ENCODE measurements at regions not wholly inside any gene's neighbourhood (a gene's known extent, or its start where the extent isn't known, plus 50 kb on each side); places are given as distances from the start of the nearest gene placed in this dataset.

DNA sequence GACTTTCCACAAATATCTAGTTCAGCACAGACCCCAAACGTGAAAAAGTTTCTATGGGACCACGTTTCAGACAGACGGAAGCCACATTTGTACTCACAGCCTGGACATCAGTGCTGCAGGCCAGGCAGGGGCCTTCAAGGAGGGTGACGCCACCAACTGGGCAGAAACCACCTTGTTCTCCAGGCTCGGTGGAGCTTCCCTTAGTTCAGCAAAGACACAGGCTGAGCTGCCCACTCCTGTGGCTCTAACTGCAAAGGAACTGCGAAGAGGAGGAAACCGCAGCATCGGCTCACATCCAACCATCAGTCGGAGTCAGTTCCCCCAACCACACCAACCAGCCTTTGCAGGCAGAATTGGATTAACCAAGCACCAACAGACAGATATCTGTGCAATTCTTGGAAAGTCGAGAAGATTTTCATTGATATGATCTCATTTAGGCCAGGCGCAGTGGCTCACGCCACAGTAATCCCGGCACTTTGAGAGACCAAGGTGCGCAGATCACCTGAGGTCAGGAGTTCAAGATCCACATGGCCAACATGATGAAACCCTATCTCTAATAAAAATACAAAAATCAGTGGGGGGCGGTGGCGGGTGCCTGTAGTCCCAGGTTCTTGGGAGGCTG is 73.3 kb upstream of the CNEP1R1 start:
- in situ Hi-C loops (cut with MboI), result no loop called here
- WGBS, 2 experiments (ENCODE audit: low coverage in 1 of 2, low lambda C conversion rate in 2 of 2, missing lambda C conversion rate in 2 of 2), result 77 to 78% methylated on average over 16 of the region's 16 CpGs
- no peaks in the 10 kb centered on the region for H3F3A ChIP-seq (ENCODE audit: insufficient read depth)

DNA sequence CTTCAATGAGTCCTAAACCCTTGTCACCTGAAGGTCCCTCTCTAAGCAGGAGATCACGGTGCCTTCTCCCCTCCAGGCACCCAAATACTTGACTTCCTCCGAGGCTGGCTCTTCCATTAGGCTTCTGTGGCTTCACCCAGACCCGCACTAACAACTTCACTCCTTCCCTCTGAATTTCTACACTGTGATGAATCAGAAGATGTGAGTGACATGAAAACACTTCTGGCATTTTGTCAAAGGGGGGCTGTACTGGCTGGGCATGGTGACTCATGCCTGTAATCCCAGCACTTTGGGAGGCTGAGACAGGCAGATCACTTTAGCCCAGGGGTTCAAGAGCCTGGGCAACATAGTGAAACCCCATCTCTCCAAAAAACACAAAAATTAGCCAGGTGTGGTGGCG is 72.6 kb upstream of the CNEP1R1 start:
- Histone ChIP-seq H3K27me3 (replicated peaks; ENCODE audit: insufficient read depth) (no peaks in the 10 kb centered on the region), H3K4me3 (no peak overlapping the region), H3F3A (ENCODE audit: insufficient read depth) (no peaks in the 10 kb centered on the region), H3K79me2 (ENCODE audit: insufficient read depth) (no peaks in the 10 kb centered on the region), H3K9me3 (ENCODE audit: low read depth) (no peaks in the 10 kb centered on the region), H3K36me3 (ENCODE audit: low read depth) (no peaks in the 10 kb centered on the region), H3K9ac (no peak overlapping the region), H4K20me1 (ENCODE audit: insufficient read depth) (no peaks in the 10 kb centered on the region), H3K4me2 (ENCODE audit: unreplicated experiment) (no peak overlapping the region), H3K27ac (no peak overlapping the region), H3K4me1 (ENCODE audit: insufficient read depth) (no peaks in the 10 kb centered on the region), H3K9me2 (ENCODE audit: insufficient read depth) (no peaks in the 10 kb centered on the region), H2AFZ (no peak overlapping the region)
- 69 to 70% methylated on average over 4 of the region's 4 CpGs for WGBS, 2 experiments (ENCODE audit: low coverage in 1 of 2, low lambda C conversion rate in 2 of 2, missing lambda C conversion rate in 2 of 2)
- in situ Hi-C loops (cut with MboI), result no loop called here
- TF ChIP-seq EZH2 (IDR thresholded peaks at IDR 0.05; ENCODE audit: insufficient read depth, poor library complexity, severe bottlenecking) (no peak), EZH2phosphoT487 (IDR thresholded peaks at IDR 0.05; ENCODE audit: insufficient read depth, low read depth) (no peak)
- DNase-seq, result no peak

More for the DNA sequence above, 73.3 kb upstream of the CNEP1R1 start:
- no peak for DNase-seq
- Histone ChIP-seq H3K4me1 (ENCODE audit: insufficient read depth) (no peaks in the 10 kb centered on the region), H2AFZ (no peak overlapping the region), H3K4me2 (ENCODE audit: unreplicated experiment) (no peak overlapping the region), H3K9me3 (ENCODE audit: low read depth) (no peaks in the 10 kb centered on the region), H3K79me2 (ENCODE audit: insufficient read depth) (no peaks in the 10 kb centered on the region), H3K4me3 (no peak overlapping the region), H3K27ac (no peak overlapping the region), H3K36me3 (ENCODE audit: low read depth) (no peaks in the 10 kb centered on the region), H3K9ac (no peak overlapping the region), H4K20me1 (ENCODE audit: insufficient read depth) (no peaks in the 10 kb centered on the region), H3K9me2 (ENCODE audit: insufficient read depth) (no peaks in the 10 kb centered on the region), H3K27me3 (replicated peaks; ENCODE audit: insufficient read depth) (no peaks in the 10 kb centered on the region)
- TF ChIP-seq EZH2phosphoT487 (IDR thresholded peaks at IDR 0.05; ENCODE audit: insufficient read depth, low read depth) (no peak), EZH2 (IDR thresholded peaks at IDR 0.05; ENCODE audit: insufficient read depth, poor library complexity, severe bottlenecking) (no peak)

DNA sequence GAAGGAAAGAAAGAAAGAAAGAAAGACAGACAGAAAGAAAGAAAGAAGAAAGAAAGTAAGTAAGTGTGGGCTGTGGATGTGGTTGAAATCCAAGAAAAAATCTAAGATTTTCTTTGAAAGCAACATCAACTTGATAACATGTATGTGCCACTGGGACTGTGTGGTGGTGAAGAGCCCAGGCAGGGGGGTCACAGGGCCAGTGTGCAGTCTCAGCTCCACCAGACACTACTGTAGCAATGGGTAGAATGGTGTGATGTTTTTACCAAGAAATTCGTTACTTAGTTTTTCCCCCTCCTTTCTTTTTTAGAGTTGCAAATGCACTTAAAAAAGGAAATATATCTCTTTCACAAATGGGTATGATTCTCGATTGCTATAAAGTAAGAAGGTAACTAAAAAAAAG is 71.9 kb upstream of the CNEP1R1 start:
- Histone ChIP-seq H3K9me2 (ENCODE audit: insufficient read depth) (no peaks in the 10 kb centered on the region), H3K27me3 (replicated peaks; ENCODE audit: insufficient read depth) (no peaks in the 10 kb centered on the region), H3K4me1 (ENCODE audit: insufficient read depth) (no peaks in the 10 kb centered on the region), H2AFZ (no peak overlapping the region), H3K36me3 (ENCODE audit: low read depth) (no peaks in the 10 kb centered on the region), H3K9ac (no peak overlapping the region), H3K27ac (no peak overlapping the region), H3K79me2 (ENCODE audit: insufficient read depth) (no peaks in the 10 kb centered on the region), H3K9me3 (ENCODE audit: low read depth) (no peaks in the 10 kb centered on the region), H3K4me3 (no peak overlapping the region), H3K4me2 (ENCODE audit: unreplicated experiment) (no peak overlapping the region), H3F3A (ENCODE audit: insufficient read depth) (no peaks in the 10 kb centered on the region), H4K20me1 (ENCODE audit: insufficient read depth) (no peaks in the 10 kb centered on the region)
- TF ChIP-seq EZH2 (IDR thresholded peaks at IDR 0.05; ENCODE audit: insufficient read depth, poor library complexity, severe bottlenecking) (no peak), EZH2phosphoT487 (IDR thresholded peaks at IDR 0.05; ENCODE audit: insufficient read depth, low read depth) (no peak)
- 27 to 43% methylated on average over 2 of the region's 2 CpGs for WGBS, 2 experiments (ENCODE audit: low coverage in 1 of 2, low lambda C conversion rate in 2 of 2, missing lambda C conversion rate in 2 of 2)
- in situ Hi-C loops (cut with MboI), result no loop called here
- DNase-seq, result no peak

DNA sequence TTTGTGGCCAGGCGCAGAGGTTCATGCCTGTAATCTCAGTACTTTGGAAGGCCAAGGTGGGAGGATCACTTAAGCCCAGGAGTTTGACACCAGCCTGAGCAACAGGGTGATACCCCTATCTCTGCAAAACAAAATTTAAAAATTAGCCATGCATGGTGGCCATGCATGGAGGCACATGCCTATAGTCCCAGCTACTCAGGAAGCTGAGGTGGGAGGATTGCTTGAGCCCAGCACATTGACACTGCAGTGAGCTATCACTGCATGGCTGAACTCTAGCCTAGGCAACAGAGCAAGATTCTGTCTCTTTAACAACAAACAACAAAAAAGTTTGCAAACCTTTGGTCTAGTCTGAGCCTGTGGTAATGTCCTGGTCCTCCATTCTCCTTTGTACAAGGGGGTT is 69.2 kb upstream of the CNEP1R1 start:
- in situ Hi-C loops (cut with MboI), result no loop called here
- WGBS, 2 experiments (ENCODE audit: low coverage in 1 of 2, low lambda C conversion rate in 2 of 2, missing lambda C conversion rate in 2 of 2), result 73 to 81% methylated on average over 1 of the region's 1 CpG
- Histone ChIP-seq H3K27me3 (replicated peaks; ENCODE audit: insufficient read depth) (no peaks in the 10 kb centered on the region), H4K20me1 (ENCODE audit: insufficient read depth) (no peaks in the 10 kb centered on the region), H3K9ac (no peak overlapping the region), H3K36me3 (ENCODE audit: low read depth) (no peaks in the 10 kb centered on the region), H3K4me2 (ENCODE audit: unreplicated experiment) (no peak overlapping the region), H3K79me2 (ENCODE audit: insufficient read depth) (no peaks in the 10 kb centered on the region), H3K4me1 (ENCODE audit: insufficient read depth) (no peaks in the 10 kb centered on the region), H2AFZ (no peak overlapping the region), H3F3A (ENCODE audit: insufficient read depth) (no peaks in the 10 kb centered on the region), H3K9me3 (ENCODE audit: low read depth) (no peaks in the 10 kb centered on the region), H3K9me2 (ENCODE audit: insufficient read depth) (no peaks in the 10 kb centered on the region), H3K27ac (no peak overlapping the region), H3K4me3 (no peak overlapping the region)
- TF ChIP-seq EZH2phosphoT487 (IDR thresholded peaks at IDR 0.05; ENCODE audit: insufficient read depth, low read depth), result no peak
- TF ChIP-seq EZH2 (IDR thresholded peaks at IDR 0.05; ENCODE audit: insufficient read depth, poor library complexity, severe bottlenecking), result no peak
- DNase-seq, result no peak

DNA sequence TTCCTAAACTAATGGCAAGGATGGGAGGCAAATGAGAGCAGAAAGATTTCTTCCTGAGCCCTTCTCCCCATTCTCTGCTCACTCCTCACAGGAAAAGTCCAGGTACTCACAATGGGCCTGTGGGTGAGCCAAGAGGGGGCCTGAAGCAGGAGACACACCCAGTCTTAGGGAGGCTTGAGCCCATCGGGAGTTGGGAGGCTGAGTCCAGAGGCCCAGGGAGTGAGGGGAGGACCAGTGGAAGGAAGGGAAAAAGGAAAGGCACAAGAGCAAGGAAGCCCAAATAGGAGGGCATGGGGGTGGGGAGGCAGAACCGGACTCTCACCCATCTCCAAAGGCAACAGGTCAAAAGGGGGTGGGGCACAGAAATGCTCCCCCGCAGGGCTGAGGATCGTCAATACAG is 68.1 kb upstream of the CNEP1R1 start:
- in situ Hi-C loops (cut with MboI), result no loop called here
- H4K20me1 ChIP-seq (ENCODE audit: insufficient read depth), result no peaks in the 10 kb centered on the region
- no peaks in the 10 kb centered on the region for H3K79me2 ChIP-seq (ENCODE audit: insufficient read depth)
- no peak overlapping the region for H3K4me3 ChIP-seq
- no peak overlapping the region for H2AFZ ChIP-seq
- DNase-seq, result no peak
- H3K27ac ChIP-seq, result no peak overlapping the region
- no peak for TF ChIP-seq EZH2phosphoT487 (IDR thresholded peaks at IDR 0.05; ENCODE audit: insufficient read depth, low read depth)
- no peak for TF ChIP-seq EZH2 (IDR thresholded peaks at IDR 0.05; ENCODE audit: insufficient read depth, poor library complexity, severe bottlenecking)
- WGBS, 2 experiments (ENCODE audit: low coverage in 1 of 2, low lambda C conversion rate in 2 of 2, missing lambda C conversion rate in 2 of 2), result 68 to 72% methylated on average over 3 to 4 of the region's 4 CpGs
- no peaks in the 10 kb centered on the region for H3K4me1 ChIP-seq (ENCODE audit: insufficient read depth)
- H3F3A ChIP-seq (ENCODE audit: insufficient read depth), result no peaks in the 10 kb centered on the region
- no peak overlapping the region for H3K4me2 ChIP-seq (ENCODE audit: unreplicated experiment)
- H3K9me2 ChIP-seq (ENCODE audit: insufficient read depth), result no peaks in the 10 kb centered on the region
- no peaks in the 10 kb centered on the region for H3K27me3 ChIP-seq (replicated peaks; ENCODE audit: insufficient read depth)
- no peaks in the 10 kb centered on the region for H3K36me3 ChIP-seq (ENCODE audit: low read depth)
- H3K9ac ChIP-seq, result no peak overlapping the region
- H3K9me3 ChIP-seq (ENCODE audit: low read depth), result no peaks in the 10 kb centered on the region
